GM21447 (cell line): ENCODE measurements at regions not wholly inside any gene's neighbourhood (a gene's known extent, or its start where the extent isn't known, plus 50 kb on each side); places are given as distances from the start of the nearest gene placed in this dataset.
"Not testable (repeated sequence)": the region's sequence is repeated elsewhere in the genome, so short reads cannot be mapped to it uniquely, and the experiment has no call there.

Experiments used
- ATAC-seq: cut with Tn5 transposase; IDR thresholded peaks from one replicate; pipeline ENCODE4 v1.9.1; 2021; ENCODE audit not compliant: unreplicated experiment

- ATAC-seq, result no peak
Measured at GRCh38 chr3:98701071-98701675, 62.0 kb upstream of the ST3GAL6 start.

DNA sequence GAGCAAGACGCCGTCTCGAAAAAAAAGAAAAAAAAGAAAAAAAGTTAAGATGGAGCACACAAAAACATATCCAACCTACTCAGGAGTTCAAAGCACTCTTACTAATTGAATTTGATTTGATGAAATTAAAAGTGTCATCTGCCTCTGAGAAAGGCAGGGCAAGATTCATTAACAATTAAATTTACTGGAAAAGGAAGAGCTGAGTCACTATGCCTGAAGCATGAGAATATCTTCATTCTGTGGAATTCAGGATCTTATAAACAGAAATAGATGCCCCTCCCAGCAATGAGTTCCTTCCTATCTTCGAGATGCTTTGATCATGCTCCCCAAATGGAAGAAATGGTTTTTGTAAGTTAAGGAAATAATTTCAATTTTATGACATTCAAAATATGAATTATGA is 61.0 kb upstream of the ST3GAL6 start:
- ATAC-seq, result no peak

GRCh38 chr3:98705212-98705611 is 57.9 kb upstream of the ST3GAL6 start:
- no peak for ATAC-seq

GRCh38 chr3:98705694-98706093 is 57.4 kb upstream of the ST3GAL6 start:
- ATAC-seq, result no peak

- ATAC-seq, result not testable (repeated sequence)
Measured at GRCh38 chr3:98708681-98709080, 54.5 kb upstream of the ST3GAL6 start.

- no peak for ATAC-seq
Measured at GRCh38 chr3:98709441-98709840, 53.7 kb upstream of the ST3GAL6 start.

DNA sequence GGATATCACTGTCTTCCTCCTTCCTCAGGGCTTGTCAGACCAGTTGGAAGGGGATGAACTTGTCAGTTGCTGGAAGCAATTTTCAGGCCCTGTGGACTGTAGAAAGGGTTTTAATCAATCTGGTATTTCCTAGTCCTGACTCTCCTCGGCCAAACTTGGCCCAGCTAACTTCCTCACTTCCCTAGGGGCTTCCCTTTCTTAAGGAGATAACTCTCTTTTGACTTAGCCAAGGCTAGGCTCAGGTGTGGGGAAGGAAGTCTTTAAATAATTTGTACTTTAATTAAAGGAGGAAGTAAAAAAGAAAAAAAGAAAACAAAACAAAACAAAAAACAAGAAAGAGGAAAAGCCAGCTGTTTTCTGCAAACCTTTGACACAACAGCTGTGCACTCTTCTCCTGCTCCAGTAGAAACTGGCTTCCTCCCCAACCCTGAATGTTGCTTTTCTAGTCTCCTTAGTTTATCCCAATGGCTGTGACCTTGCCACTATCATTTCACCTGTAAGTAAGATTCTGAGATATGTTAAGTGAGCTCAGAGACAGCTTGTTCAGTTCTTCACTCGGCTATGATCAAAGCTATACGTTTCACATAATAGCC is 53.0 kb upstream of the ST3GAL6 start:
- ATAC-seq, result no peak

DNA sequence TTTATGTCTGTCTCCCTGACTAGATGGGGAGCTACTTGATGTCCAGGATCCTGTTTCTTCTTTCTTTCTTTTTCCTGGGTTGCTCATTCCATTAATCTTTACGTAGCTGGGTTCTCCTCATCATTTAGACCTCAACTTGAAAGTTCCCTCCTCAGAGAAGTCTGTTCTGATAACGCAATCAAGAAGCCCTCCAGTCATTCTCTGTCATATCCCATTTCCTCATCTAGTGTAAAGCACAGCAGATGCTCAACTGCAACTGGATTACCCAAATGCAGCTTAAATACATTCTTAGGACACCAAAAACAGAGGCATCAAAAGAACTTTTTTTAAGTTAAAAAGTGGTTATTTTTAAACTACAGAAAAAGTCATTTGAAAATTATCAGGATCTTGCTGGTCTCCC is 51.7 kb upstream of the ST3GAL6 start:
- ATAC-seq, result no peak

- ATAC-seq, result no peak
Measured at GRCh38 chr3:98712726-98713125, 50.4 kb upstream of the ST3GAL6 start.

- ATAC-seq, result not testable (repeated sequence)
Measured at GRCh38 chr3:98713332-98713731, 49.8 kb upstream of the ST3GAL6 start.
